GM19468 (cell line): ENCODE measurements at regions not wholly inside any gene's neighbourhood (a gene's known extent, or its start where the extent isn't known, plus 50 kb on each side); places are given as distances from the start of the nearest gene placed in this dataset.
"Not testable (repeated sequence)": the region's sequence is repeated elsewhere in the genome, so short reads cannot be mapped to it uniquely, and the experiment has no call there.

ENCODE experiments used
- ATAC-seq: cut with Tn5 transposase; IDR thresholded peaks from one replicate; pipeline ENCODE4 v1.9.1; 2021; ENCODE audit warnings: mild to moderate bottlenecking, moderate library complexity, moderate number of reproducible peaks; ENCODE audit not compliant: unreplicated experiment; ENCODE audit errors: extremely low read depth

- ATAC-seq, result no peak
These were observed 444.0 kb upstream of the TRAM1L1 start for GRCh38 chr4:117529401-117529800.

- no peak for ATAC-seq
These were observed 448.1 kb upstream of the TRAM1L1 start for GRCh38 chr4:117533501-117533900.

GRCh38 chr4:117545039-117545438, 459.7 kb upstream of the TRAM1L1 start:
- no peak for ATAC-seq

- no peak for ATAC-seq
These were observed 464.1 kb upstream of the TRAM1L1 start for GRCh38 chr4:117549524-117549923.

GRCh38 chr4:117550085-117550484, 464.7 kb upstream of the TRAM1L1 start:
- no peak for ATAC-seq

GRCh38 chr4:117560329-117560728, 474.0 kb upstream of the NDST3 start:
- no peak for ATAC-seq

GRCh38 chr4:117574085-117574484, 460.2 kb upstream of the NDST3 start:
- ATAC-seq, result no peak

- ATAC-seq, result no peak
These were observed 458.4 kb upstream of the NDST3 start for GRCh38 chr4:117575850-117576249.

- ATAC-seq, result no peak
These were observed 456.5 kb upstream of the NDST3 start for GRCh38 chr4:117577686-117578311.

- no peak for ATAC-seq
These were observed 445.5 kb upstream of the NDST3 start for GRCh38 chr4:117588771-117589170.

GRCh38 chr4:117596917-117597480, 437.3 kb upstream of the NDST3 start:
- ATAC-seq, result no peak

GRCh38 chr4:117599393-117599792, 434.9 kb upstream of the NDST3 start:
- not testable (repeated sequence) for ATAC-seq

GRCh38 chr4:117600936-117601335, 433.4 kb upstream of the NDST3 start:
- ATAC-seq, result not testable (repeated sequence)

GRCh38 chr4:117610706-117611308, 423.5 kb upstream of the NDST3 start:
- ATAC-seq, result no peak

GRCh38 chr4:117621673-117622072, 412.6 kb upstream of the NDST3 start:
- ATAC-seq, result no peak

GRCh38 chr4:117623326-117623725, 411.0 kb upstream of the NDST3 start:
- no peak for ATAC-seq

GRCh38 chr4:117626664-117627063, 407.6 kb upstream of the NDST3 start:
- no peak for ATAC-seq

GRCh38 chr4:117634716-117635115, 399.6 kb upstream of the NDST3 start:
- no peak for ATAC-seq

- no peak for ATAC-seq
These were observed 396.9 kb upstream of the NDST3 start for GRCh38 chr4:117637347-117637746.

- ATAC-seq, result no peak
These were observed 393.4 kb upstream of the NDST3 start for GRCh38 chr4:117640836-117641235.

- ATAC-seq, result no peak
These were observed 392.8 kb upstream of the NDST3 start for GRCh38 chr4:117641519-117641918.

GRCh38 chr4:117654079-117654478, 380.2 kb upstream of the NDST3 start:
- no peak for ATAC-seq
